ENCODE measurements at regions not wholly inside any gene's neighbourhood (a gene's known extent, or its start where the extent isn't known, plus 50 kb on each side); places are given as distances from the start of the nearest gene placed in this dataset.

- no peaks in the 10 kb centered on the region for H3K4me1 ChIP-seq
- WGBS, 4 donors, result 79 to 86% (median 83%) methylated on average over 6 of the region's 6 CpGs
- no peaks in the 10 kb centered on the region for H3K9me3 ChIP-seq
- H3K4me3 ChIP-seq, result no peak overlapping the region
- intact Hi-C loops (cut with DNase I), result no loop called here
- no peak for DNase-seq
- no peaks in the 10 kb centered on the region for H3K27me3 ChIP-seq
- TF ChIP-seq POLR2A (IDR thresholded peaks at IDR 0.05), result no peak
- TF ChIP-seq CTCF (IDR thresholded peaks at IDR 0.05), result no peak
- ATAC-seq, result no peak
- H3K36me3 ChIP-seq, result no peaks in the 10 kb centered on the region
- no peak overlapping the region for H3K27ac ChIP-seq
Observed at GRCh38 chr4:27326991-27327390, 466.4 kb downstream of the STIM2 start.

GRCh38 chr4:27327421-27328181, 467.0 kb downstream of the STIM2 start:
- Histone ChIP-seq H3K9me3 (no peaks in the 10 kb centered on the region), H3K27ac (no peak overlapping the region), H3K4me1 (no peaks in the 10 kb centered on the region), H3K36me3 (no peaks in the 10 kb centered on the region), H3K4me3 (no peak overlapping the region), H3K27me3 (no peaks in the 10 kb centered on the region)
- 70 to 78% (median 75%) methylated on average over 4 to 5 of the region's 5 CpGs for WGBS, 4 donors
- intact Hi-C loops (cut with DNase I), result no loop called here
- ATAC-seq (no peak), DNase-seq (no peak)
- no peak for TF ChIP-seq CTCF (IDR thresholded peaks at IDR 0.05)
- TF ChIP-seq POLR2A (IDR thresholded peaks at IDR 0.05), result no peak

GRCh38 chr4:27338530-27338929, 477.9 kb downstream of the STIM2 start:
- intact Hi-C loops (cut with DNase I), result no loop called here
- H3K4me3 ChIP-seq, result no peak overlapping the region
- DNase-seq (no peak), ATAC-seq (no peak)
- H3K9me3 ChIP-seq, result peaks cover 0 to 12% (median 0%) of the 10 kb centered on the region in 12 donors
- H3K27ac ChIP-seq, result no peak overlapping the region
- no peaks in the 10 kb centered on the region for H3K27me3 ChIP-seq
- WGBS, 4 donors, result 79 to 89% (median 84%) methylated on average over 3 of the region's 3 CpGs
- no peak for TF ChIP-seq POLR2A (IDR thresholded peaks at IDR 0.05)
- no peak for TF ChIP-seq CTCF (IDR thresholded peaks at IDR 0.05)
- no peaks in the 10 kb centered on the region for H3K36me3 ChIP-seq
- H3K4me1 ChIP-seq, result no peaks in the 10 kb centered on the region

GRCh38 chr4:27343411-27343810, 482.8 kb downstream of the STIM2 start:
- no peak for DNase-seq
- ATAC-seq, result no peak
- TF ChIP-seq POLR2A (IDR thresholded peaks at IDR 0.05), result no peak
- TF ChIP-seq CTCF (IDR thresholded peaks at IDR 0.05), result no peak
- Histone ChIP-seq H3K4me3 (no peak overlapping the region), H3K27ac (no peak overlapping the region), H3K27me3 (no peaks in the 10 kb centered on the region), H3K9me3 (no peaks in the 10 kb centered on the region), H3K36me3 (no peaks in the 10 kb centered on the region), H3K4me1 (no peaks in the 10 kb centered on the region)
- intact Hi-C loops (cut with DNase I), result no loop called here
- WGBS, 4 donors, result 46 to 64% (median 50%) methylated on average over 3 of the region's 3 CpGs

All from heart left ventricle (tissue), 16 donors.